K562 (cell line): ENCODE measurements at regions not wholly inside any gene's neighbourhood (a gene's known extent, or its start where the extent isn't known, plus 50 kb on each side); places are given as distances from the start of the nearest gene placed in this dataset.

Source experiments
- GTF3C2 ChIP-seq: IDR thresholded peaks from 3 replicates; pipeline ENCODE4 v1.6.1; 2011; ENCODE audit warnings: borderline replicate concordance, mild to moderate bottlenecking, moderate library complexity; ENCODE audit not compliant: insufficient read length; ENCODE audit errors: extremely low read depth
- NFE2L1 ChIP-seq: fragments of 450-650 bp; IDR thresholded peaks from 2 replicates; pipeline ENCODE4 v1.6.1; 2016; ENCODE audit warnings: missing genetic modification characterization, low read depth, mild to moderate bottlenecking, missing compliant biosample characterization, moderate library complexity, borderline replicate concordance
- POLR2AphosphoS5 ChIP-seq: IDR thresholded peaks from 2 replicates; pipeline ENCODE4 v1.6.1; 2011; ENCODE audit warnings: mild to moderate bottlenecking, low read depth, low read length, moderate library complexity; ENCODE audit not compliant: control insufficient read depth, insufficient read depth
- SIN3A ChIP-seq, 2 experiments: fragments of 150-350 bp in 1 of 2; IDR thresholded peaks; 2 replicates each; pipeline ENCODE4 v1.6.1; 2011 to 2016; ENCODE audit warnings: borderline replicate concordance in 2 of 2, low read depth in 2 of 2, low read length in 2 of 2, mild to moderate bottlenecking in 2 of 2, moderate library complexity in 2 of 2; ENCODE audit not compliant: control insufficient read depth in 1 of 2
- ZBED1 ChIP-seq: IDR thresholded peaks from 2 replicates; pipeline ENCODE4 v1.6.1; 2014
- ZC3H11A ChIP-seq: IDR thresholded peaks from 2 replicates; pipeline ENCODE4 v1.6.1; 2012; ENCODE audit warnings: low read depth, low read length, improper control_type of control experiment

- TF ChIP-seq NFE2L1 (tag): no peak
- TF ChIP-seq ZBED1: no peak
- TF ChIP-seq POLR2AphosphoS5: no peak
- TF ChIP-seq SIN3A (IDR thresholded peaks at IDR 0.05; ENCODE audit: borderline replicate concordance in 2 of 2, control insufficient read depth in 1 of 2, low read depth in 2 of 2, low read length in 2 of 2): no peak
- no peak for TF ChIP-seq GTF3C2
- TF ChIP-seq ZC3H11A: no peak
Observed at GRCh38 chr4:45043911-45044310, 317.6 kb upstream of the GNPDA2 start.
